HG03060 (cell line): ENCODE measurements at regions not wholly inside any gene's neighbourhood (a gene's known extent, or its start where the extent isn't known, plus 50 kb on each side); places are given as distances from the start of the nearest gene placed in this dataset.

ENCODE experiments used
- ATAC-seq: cut with Tn5 transposase; IDR thresholded peaks from one replicate; pipeline ENCODE4 v1.9.1; 2021; ENCODE audit warnings: low read depth, moderate number of reproducible peaks; ENCODE audit not compliant: unreplicated experiment

- no peak for ATAC-seq
These were observed 65.8 kb downstream of the ETAA1 start for GRCh38 chr2:67462738-67463496.

DNA sequence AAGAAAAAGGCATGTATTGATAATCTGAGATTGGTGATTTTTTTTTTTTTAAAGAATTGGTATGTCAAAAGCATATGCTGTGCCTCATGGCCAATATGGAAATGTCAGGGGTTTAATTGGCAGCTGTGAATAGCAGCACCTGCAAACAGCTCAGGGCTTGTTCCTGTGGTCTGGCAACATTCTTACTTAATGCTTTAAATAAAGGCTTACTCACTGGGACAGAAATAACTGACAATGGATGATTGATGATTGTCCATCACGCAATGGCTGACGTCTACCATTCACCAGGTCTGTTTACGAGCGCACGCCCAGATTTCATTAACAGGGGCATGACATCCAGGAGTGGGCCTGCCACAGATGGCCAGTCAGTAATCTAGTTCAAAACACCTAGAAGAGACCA, 66.7 kb downstream of the ETAA1 start:
- no peak for ATAC-seq

GRCh38 chr2:67465623-67466022, 68.5 kb downstream of the ETAA1 start:
- ATAC-seq, result no peak

- ATAC-seq, result no peak
These were observed 69.6 kb downstream of the ETAA1 start for GRCh38 chr2:67466734-67467133.

DNA sequence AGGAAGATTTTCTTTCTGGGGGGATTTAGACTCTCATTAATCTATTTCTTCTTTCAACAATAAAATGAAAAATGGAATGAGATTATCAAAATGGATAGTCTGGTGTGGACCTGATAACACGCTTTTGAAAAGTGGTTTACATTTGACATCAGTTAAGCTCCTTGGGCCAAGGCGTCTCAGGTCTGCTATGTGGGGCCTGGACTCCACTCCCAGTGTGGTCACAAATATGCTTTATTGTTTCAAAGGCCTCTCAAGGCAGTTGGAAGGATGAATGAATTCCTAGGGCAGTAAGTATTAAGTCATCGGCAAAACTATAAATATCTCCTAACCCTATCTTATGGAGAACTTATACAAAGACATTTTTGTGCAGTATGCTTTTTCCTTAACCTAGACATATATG, 74.5 kb downstream of the ETAA1 start:
- no peak for ATAC-seq

DNA sequence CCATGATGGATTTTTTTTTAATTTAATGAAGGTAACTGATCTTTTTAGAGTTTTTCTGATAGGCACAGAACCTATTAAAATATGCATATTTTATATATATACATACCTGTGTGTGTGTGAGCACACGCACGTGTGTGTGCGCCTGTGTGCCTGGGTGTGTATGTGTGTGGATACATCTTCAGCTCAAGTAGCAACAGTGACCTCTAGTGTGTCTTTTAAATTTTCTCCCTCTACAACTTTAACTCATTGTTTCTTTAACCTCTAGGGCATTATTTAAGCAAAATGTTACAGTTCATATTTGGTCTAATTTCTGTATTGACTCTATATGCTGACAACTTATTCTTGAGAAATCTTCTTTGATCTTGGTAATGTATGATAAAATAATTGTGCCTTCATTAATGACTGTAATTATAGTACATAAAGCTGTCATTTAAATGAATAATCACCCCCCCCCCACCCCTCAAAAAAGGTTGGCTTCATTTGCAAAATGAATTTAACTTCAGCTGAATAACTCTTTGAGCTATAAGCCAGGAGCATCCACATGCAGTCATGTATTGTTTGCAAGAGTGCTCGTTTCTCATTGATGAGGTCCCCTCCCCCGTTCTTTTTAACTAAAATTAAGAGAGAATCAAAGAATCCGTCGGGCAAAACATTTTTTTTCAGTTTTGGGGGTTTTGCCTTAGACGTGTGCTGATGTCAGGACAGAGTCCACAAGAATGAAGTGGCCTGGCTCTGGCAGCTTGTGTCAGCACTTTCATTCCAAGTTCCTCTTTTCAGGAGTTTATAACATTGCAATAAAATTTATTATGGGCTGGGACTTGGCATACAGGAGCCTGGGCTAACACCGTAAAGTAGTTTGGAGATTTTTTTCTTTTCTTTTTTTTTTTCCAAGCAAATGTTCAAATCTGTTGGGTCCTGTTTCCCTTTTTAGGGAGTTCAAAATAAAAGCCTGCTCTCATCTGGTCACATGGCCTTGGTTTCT, 80.0 kb downstream of the ETAA1 start:
- no peak for ATAC-seq

DNA sequence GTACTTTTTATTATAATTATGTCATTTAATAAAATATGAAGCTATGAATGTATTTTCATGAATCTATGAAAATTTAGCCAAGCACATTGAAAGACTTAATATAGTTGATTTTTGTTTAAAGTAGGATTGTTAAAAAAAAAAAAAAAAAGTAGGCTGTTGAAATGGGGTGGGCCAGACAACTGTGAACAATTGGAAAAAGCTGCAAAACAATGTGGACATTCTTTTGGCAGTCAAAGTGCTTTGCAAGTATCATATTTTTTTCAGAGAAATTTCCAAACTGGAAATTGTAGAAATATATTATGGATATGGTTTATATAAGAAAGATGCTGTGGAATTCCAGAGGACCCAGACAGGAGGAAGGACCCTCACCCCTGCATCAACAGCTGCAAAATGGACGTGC, 82.1 kb downstream of the ETAA1 start:
- no peak for ATAC-seq

GRCh38 chr2:67485431-67485830, 88.3 kb downstream of the ETAA1 start:
- no peak for ATAC-seq

DNA sequence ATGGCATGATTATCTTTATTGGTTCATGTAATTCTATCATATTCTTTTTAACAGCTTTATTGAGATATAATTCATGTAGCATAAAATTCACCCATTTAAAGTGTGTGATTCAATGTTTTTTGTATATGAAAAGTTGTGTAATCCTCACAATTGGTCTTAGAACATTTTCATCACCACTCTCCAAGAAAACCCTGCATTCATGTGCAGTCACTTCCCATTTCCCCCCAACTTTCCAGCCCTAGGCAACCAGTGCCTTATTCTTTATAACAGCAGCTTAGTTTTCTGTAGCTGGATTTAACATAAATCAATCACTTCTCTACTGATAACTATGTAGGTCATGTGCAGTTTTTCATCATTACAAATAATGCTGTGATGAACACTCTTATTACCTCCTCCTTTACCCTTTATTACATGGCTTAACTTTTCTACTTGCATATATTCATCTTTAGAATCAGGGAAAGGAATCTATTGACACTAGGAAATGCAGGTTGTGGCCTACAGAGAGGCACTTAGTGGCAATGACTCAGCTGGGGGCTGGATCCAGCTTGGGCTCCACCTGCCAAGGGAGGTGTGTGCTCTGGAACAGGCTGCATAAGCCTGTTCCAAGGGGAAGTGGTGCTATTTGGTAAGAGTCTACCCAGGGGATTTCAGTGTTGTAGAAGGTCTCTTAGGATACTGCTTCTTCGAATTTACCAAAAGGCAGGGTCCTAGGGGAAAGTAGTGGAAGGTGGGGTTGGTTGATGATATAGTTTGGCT, 89.1 kb downstream of the ETAA1 start:
- ATAC-seq, result no peak

DNA sequence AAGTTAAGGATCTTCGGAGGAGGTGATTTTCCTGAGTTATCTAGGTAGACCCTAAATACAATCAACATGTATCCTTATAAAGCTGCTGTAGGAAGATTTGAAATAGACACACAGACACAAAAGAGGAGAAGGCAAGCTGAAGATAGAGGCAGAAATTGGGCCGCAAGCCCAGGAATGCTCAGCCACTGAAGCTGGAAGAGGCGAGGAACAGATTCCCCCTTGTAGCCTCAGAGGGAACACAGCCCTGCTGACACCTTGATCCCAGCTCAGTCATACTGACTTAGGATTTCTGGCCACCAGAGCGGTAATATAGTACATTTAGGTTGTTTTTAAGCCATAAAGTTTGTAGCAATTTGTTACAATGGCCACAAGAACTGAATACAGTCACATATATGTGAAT, 90.9 kb downstream of the ETAA1 start:
- no peak for ATAC-seq

DNA sequence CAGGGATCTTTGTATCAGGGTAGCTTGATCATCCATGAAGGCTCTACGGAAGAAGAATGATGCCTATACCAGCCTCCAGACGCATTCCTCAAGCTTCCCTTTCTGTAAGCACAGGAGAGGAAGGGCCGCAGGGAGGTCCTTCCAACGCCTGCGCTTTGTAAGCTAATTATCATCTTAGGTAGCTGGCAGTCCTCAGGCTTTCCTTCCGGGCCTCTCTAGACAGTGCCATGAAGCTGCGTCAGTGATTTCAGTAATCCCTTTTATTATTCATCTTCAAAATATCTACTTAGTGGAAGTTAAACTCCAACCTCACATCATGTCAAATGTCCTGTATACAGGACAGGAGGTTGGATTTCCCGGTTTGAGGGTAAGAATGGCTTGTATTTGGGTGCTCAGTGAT, 92.3 kb downstream of the ETAA1 start:
- ATAC-seq, result no peak

- no peak for ATAC-seq
These were observed 101.8 kb downstream of the ETAA1 start for GRCh38 chr2:67498931-67499330.

- ATAC-seq, result no peak
These were observed 102.9 kb downstream of the ETAA1 start for GRCh38 chr2:67499989-67500388.

GRCh38 chr2:67500541-67500940, 103.4 kb downstream of the ETAA1 start:
- no peak for ATAC-seq

DNA sequence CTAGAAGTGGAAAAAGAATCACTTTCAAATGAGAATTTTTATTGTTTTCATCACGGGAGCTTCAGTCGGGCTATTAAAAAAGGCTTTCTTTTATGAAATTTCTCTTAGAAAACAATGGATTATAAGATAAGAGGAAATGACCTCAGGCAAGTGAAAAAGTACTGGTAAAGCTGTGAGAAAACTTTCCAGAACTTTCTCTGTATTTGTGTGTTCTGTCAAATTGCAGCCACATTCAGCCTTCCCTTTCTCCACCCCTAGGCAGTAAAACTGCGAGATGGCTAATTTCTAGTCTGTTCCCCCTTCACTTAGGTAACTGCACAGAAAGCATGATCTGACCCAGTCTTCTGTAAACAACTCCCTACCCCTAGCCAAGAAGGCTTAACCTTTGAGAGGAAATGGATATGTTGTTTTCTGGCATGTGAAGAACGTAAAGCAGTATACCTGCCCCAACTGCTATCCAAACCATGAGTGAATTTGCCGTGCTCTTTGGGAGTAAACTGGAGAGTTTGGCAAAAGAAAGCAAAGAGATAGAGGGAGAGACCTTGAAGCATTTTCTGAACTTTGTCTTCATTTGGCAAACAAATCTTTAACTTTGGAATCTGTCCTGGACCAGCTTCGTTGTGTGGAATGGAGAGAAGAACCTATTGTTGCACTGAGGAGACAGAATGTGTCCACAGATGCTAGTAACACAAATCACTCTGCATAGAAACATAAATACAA, 105.4 kb downstream of the ETAA1 start:
- ATAC-seq, result no peak

- ATAC-seq, result no peak
These were observed 106.1 kb downstream of the ETAA1 start for GRCh38 chr2:67503066-67503795.

DNA sequence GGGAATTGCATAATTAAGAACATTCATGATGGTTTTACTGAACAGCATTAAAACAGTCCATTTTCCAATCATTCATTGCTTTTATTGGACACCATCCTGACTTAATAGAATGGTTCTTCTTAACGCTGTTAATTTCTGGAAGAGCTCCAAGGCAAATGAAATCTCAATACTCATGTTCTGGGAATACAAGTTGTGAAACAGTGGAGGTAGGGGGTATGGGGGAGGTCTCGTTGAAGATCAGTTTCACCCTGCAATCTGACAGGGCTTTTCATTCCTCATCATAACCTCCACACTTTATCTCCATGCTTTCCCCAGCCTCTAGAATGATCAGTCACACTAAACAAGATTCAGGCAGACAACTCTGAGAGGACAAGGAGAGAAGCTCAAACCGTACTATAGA, 113.6 kb downstream of the ETAA1 start:
- ATAC-seq, result no peak

GRCh38 chr2:67514515-67514914, 117.4 kb downstream of the ETAA1 start:
- ATAC-seq, result no peak

GRCh38 chr2:67515056-67515455, 117.9 kb downstream of the ETAA1 start:
- no peak for ATAC-seq

DNA sequence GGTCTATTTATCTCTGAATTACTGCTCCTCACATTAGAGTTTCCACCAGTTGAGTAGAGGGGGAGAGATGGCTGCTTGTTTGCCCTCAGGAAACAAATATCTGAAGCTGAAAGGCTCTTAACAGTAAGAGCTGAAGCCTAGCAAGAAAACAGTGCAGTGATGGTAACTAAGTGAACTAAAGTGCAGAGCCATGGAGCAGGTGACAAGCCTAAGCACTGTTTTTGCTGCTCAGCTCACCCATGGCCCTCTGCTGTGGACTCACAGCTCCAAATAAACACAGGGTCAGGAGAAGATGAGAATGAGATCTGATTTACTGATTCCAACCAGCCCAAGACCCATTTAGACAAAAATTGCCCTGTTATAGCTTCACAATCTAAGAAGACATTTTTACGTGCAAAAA, 118.4 kb downstream of the ETAA1 start:
- no peak for ATAC-seq
